HK-2 (cell line): ENCODE measurements at regions not wholly inside any gene's neighbourhood (a gene's known extent, or its start where the extent isn't known, plus 50 kb on each side); places are given as distances from the start of the nearest gene placed in this dataset.
A peak's percentile ranks its signal among the peaks of the same experiment; 100 is the strongest.
"Not testable (repeated sequence)": the region's sequence is repeated elsewhere in the genome, so short reads cannot be mapped to it uniquely, and the experiment has no call there.

ENCODE experiments used
- DNase-seq: peaks from one replicate; pipeline ENCODE4 v3.0.0-alpha.2; 2018; ENCODE audit not compliant: unreplicated experiment

DNA sequence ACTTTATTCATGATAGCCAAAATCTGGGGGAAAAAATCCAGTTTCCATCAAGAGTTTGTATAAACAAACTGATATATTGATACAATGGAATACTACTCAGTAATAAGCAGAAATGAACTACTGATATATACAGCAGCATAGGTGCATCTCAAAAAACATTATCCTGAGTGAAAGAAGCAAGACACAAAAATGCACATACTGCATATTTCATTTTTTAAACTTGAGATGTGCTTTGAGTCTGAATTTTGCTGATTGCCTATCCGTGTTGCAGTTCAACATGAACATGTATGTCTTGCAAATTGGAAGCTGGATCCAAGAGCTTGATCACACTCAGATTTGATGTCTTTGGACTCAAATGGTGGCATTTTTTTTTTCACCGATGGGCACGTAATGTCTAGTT is 132.4 kb downstream of the TSEN15 start:
- no peak for DNase-seq

DNA sequence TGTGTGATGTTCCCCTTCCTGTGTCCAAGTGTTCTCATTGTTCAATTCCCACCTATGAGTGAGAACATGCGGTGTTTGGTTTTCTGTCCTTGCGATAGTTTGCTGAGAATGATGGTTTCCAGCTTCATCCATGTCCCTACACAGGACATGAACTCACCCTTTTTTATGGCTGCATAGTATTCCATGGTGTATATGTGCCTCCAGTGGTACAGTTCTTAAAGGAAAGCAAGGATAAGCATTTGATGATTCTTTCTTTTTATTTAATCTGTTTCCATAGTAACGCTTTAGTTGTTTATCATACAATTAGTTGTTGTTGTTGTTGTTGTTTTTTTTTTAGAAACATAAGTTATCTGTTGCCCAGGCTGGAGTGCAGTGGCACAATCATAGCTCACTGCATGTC is 133.1 kb downstream of the TSEN15 start:
- DNase-seq: not testable (repeated sequence)

DNA sequence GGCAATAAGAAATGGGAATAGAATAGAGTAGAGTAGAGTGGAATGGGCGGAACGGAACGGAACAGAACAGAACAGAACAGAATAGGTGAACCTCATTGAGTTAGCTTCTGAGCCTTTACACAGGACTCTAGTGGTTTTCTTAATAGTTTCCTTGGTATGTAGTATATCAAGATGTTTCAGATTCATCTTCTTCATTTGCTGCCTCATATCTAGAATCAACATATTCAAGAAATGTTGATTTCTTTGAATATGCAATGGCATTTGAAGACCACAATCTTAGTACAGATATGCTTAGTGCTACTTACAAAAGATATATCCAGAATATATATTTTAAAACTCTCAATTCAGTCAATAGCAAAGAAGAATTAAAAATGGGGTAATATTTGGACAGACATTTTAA is 133.8 kb downstream of the TSEN15 start:
- no peak for DNase-seq

DNA sequence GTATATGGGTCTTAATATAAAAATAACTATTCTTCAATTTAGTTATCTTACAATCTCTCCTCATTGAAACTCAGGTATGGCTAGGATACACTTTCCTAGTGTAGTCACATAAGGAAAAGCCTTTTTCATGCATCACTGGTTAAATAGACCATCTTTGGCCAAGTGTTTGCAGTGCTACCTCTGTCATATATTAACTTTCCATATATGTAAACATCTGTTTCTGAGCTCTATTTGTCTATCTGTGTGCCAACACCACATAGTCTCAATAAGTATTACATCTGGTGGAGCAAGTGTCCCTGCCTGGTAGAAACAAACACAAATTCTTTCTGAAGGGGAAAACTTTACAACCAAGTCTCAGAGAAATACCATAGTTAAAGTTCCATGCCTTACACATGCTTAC is 134.6 kb downstream of the TSEN15 start:
- DNase-seq: no peak

DNA sequence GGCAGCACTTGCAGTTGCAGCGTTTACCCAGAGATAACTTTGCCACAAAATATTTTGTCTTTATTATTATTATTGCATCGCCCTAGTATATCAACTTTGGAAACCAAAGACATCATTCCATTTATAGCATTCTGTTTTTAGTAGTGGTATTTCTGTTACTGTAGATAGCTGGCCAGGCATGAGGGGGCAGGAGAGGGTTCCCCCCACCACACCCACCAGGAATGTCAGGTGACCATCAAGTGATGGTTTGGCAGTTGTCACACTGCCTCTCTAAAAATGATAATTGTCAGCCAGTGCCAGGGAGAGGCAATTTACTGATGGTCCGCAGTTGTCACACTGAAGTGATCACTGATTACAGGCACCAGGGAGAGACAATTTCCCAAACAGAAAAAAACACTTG is 135.6 kb downstream of the TSEN15 start:
- no peak for DNase-seq

DNA sequence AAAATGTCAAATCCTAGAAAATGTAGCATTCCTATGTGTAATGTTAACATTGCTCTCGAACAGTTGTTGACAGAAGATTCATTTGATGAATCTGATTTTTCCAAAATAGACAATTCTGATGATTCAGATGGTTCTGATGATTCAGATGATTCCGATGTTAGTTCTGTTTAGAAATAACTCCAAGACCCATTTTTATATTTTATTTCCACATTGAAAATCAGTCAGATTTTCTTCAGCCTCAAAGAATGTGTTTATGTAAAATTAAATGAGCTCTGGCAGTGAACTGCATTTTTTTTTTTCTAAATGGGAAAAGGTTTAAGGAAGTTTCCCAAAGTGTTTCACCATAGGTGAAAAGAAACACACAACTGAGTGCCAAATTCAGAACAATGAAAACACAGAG is 136.5 kb downstream of the TSEN15 start:
- no peak for DNase-seq

DNA sequence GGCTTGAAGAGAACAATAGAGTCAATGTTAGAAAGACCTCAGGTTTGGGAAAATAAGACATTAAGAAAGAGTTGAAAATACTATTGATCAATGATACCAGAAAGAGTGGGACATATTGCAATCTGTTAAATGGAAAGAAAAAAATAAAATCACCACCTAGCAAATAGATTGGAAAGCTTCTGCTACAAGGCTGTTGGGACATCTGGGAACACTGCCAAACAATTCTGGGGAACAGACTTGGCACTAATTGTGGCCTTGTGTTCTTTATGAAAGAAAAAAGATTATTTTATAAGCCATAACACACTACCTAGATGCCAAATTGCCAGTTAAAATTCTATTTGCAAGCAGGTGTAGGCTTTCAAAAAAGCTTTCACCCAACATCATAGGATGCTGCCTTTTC is 137.8 kb downstream of the TSEN15 start:
- no peak for DNase-seq

DNA sequence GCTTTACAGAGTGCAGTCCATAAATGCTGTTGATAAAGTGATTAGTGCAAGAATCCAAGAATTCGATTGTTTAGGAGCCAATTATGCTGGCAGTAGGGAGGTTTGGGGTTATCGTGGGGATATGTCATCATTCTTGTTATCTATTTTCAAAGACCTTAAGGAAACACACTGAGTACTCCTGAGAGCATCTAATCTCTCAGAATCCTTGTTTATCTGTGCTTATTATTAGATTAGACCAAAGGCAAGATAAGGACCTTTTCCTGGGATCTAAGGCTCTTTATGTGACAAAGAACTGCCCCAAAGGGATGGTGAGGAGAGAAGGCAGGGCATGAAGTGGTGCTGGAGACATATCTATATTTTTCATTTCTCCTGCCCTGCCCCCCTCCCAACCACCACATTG is 139.1 kb downstream of the TSEN15 start:
- no peak for DNase-seq

DNA sequence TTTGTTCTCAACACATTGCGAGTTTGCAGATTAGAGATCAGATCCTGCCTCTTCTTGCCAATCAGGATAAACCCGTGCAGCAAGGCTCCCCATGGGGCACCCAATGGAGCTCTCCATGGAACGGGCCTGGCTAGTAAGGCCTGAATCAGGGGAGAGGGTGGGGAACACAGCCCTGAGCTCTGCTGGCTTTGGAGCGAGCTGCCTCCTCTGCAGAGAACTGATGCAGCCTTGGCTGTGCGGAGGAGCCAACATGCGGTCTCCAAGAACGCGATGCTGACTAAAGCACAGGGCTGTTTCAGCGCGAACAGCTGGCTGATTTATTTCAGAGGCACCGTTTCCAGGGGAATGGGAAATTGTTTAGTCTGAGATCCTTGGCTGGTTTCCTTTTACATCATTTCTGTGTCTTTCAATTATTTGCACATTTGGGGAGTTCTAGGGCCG is 139.7 kb downstream of the TSEN15 start:
- DNase-seq: no peak

DNA sequence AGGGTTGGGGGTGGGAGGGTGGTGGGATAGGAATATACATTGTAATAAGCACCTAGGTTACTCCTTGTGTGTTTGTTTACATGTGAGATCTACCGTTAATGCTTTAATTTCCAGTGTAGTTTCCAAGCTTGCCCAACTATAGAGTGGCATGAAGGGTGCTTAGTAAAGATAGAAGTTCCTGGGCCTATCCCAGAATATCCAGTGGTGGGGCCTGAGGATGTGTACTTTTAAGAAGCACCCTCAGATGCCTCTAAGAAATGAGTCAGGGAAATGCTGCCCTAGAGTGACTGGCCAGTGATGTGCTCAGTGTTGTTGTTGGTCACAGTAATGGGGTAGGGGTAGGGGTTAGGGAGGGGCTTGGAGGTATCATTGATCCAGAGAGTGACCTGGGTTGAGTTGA is 141.3 kb downstream of the TSEN15 start:
- DNase-seq: no peak

DNA sequence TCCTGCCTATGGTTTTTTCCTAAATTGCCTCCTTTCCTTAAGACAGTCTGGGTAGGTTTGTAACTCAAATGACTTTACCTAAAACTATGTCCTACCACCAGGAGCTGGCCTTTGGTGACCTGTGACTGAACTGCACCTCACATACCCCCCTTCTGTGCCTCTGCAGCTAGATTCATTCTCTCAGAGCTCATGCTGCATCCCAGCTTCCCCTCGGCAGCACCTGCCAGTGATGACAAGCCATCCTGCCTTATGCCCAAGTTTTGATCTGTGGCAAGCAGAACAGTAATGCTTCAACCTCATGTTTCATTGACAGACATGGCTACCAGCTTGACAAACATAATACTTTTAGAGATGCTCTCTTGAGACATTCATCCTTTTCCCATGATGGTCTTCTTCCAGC is 141.9 kb downstream of the TSEN15 start:
- DNase-seq: no peak

DNA sequence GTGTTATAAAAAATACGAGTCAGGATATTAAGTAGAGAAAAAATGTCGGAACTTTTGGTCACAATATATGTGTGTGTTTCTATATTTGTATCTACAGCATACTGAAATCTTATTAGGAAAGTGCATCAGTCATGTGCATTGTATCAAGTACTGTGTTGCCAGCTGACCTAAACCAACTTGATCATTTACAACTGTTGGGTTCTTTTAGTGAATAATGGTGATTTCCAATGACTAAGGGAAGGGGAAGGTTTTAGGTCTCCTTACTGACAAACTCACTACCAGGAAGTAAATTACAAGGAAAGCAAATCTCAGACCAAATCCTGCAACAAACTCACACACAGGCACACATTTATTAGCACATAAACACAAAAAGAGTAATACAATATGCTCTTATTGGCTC is 142.7 kb downstream of the TSEN15 start:
- no peak for DNase-seq

DNA sequence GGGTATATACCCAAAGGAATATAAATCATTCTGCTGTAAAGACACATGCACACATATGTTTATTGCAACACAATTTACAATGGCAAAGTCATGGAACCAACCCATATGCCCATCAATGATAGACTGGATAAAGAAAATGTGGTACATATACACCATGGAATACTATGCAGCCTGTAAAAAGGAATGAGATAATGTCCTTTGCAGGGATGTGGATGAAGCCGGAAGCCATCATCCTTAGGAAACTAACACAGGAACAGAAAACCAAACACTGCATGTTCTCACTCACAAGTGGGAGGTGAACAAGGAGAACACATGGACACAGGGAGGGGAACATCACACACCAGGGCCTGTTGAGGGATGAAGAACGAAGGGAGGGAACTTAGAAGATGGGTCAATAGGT is 144.2 kb downstream of the TSEN15 start:
- not testable (repeated sequence) for DNase-seq

DNA sequence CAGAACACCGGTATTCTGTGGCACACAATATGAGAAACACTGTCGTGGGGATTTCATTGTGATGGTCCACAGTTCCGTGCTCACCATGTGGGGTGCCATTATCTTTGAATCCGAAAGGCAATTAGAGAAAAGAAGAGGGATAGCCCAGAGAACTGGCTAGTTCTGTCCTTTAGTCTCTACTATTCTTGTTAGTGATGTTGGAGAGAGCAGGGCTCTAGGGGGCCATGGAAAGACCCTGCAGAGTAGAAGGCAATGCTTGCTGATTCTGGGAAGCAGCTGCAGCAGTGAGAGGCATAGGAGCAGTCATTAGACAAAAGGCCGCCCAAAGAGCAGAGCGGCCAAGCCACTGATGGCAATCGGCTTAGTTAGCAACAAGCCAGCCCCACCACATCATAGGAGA is 146.3 kb downstream of the TSEN15 start:
- no peak for DNase-seq

DNA sequence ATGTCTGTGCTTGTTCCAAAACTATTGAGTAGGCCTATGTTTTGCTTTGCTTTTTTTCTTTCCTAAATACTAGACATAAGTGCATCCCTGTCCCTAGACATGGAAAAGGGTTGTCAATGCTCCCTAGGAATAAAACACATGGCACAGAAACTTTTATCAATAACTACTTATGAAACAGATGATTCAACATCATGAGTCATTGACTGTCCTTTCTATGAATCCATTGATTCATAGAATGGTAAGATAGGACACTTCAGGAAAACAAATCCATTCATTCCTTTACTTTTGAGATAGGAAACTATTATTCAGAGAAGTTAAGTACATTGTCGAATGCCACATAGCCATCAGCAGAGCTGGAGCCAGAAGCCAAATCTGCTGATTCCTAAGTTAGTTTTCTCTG is 147.5 kb downstream of the TSEN15 start:
- no peak for DNase-seq

DNA sequence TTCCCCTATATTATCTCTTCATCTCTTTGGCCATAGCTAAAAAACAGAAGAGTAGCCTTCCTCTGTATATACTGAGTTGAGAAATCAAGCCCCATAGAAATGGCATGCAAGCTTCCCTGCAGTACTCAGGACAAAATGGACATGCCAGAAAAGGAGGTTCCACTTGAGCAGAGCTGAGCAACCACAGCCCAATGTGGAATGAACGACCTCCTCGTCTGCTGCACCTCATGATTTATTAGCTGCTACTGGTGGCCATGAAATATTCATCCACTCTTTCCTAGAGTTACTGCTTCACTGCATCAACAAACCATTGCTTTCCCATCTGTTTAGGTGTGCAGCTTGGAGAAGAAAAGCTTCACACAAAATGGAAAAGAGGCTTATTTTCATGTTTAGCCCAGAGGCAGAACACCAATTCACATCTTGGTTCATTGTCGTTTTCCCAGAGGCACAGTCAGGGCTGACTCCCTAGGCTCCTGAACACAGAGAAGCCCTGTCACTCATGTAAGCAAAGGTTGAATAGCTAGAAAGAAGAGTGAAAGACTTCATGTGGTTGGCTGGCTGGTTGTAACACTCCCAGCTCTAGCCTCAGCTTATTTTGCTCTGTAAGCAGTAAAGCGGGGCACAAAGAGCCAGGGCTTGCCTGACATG is 148.0 kb downstream of the TSEN15 start:
- DNase-seq: no peak

DNA sequence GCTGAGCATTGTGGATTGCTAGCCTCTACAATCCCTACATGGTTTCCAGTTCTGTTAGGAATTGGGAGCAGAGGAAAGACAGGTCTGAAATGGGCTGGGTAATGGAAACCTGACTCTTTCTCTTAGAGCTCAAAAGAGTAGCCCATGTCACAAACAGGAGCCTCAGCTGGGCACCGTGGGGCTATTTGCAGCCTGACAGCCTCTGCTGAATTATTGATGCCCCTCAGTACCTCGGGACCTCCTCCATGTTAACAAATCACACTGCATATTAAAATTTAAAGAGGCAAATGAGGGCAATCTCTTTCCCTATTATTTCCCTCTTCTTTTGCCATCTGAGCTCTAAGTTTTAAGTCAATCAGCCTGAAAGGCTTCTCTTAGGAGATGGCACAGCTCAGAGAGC is 157.1 kb downstream of the TSEN15 start:
- no peak for DNase-seq

DNA sequence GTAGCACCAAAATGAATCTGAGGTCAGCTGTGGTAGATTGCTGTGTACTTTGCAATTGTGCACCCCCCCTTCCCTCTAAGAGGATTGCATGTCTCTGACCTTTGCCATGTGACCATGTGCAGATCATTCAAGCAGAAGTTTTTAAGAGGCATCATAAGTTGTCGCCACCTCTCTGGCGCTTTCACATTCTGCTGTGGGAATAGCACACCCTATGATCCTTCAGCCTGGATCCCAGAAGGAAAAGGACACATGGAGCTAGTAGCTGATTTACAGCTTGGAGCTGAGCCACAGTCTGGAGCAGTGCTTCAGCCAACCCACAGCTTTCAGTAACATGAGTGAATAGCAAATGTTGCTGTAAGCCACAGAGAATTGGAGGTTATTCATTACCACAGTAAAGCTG is 158.5 kb downstream of the TSEN15 start:
- DNase-seq: peak; percentile 69

DNA sequence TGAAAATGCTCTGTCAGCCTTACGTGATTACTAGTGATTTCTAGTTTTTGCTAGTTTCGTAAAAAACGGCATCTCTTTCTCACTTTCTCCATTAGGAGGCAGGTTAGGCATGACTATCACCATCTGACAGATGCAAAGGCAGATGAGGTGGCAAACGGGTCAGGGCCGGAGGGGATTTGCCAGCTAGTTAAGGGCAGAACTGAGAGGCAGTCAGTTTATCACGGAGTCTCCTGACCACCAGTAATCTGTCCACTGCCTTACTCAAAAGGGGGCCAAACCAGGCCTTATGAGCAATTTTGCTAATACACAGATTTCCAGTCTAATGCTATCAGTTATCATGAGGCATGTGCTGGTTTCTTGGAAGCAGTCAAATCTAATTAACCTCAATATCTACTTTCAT is 159.3 kb downstream of the TSEN15 start:
- no peak for DNase-seq

DNA sequence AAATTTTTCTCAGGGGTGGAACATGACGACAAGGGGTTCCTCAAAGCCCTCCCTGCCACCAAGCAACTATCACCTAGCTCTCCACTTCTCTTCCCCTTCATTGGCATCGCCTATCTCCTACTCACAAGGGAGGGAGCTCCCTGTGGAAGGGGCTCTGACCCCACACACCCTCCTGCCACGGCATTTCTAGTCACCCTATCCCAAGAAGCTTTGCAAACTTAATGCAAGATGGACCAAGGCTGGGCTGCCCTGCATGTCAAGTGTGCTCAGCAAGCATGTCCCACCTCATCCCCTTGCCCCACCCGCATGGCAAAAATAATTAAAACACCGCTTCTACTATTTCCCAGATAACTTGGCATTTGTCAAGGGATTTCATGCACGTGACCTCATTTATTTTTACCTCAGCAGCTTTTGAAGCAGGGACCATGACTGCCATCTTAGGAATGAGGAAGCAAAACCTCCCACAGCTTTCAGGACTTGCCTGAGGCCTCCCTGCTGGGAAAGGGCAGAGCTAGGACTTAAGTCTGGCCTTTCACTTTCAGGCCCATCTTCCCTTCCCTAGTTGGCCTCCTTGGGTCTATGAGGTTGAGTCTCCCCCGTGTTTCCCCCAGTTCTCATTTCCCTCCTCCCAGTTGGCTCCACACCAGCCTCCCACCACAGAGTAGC is 161.3 kb downstream of the TSEN15 start:
- peak; percentile 46 for DNase-seq

DNA sequence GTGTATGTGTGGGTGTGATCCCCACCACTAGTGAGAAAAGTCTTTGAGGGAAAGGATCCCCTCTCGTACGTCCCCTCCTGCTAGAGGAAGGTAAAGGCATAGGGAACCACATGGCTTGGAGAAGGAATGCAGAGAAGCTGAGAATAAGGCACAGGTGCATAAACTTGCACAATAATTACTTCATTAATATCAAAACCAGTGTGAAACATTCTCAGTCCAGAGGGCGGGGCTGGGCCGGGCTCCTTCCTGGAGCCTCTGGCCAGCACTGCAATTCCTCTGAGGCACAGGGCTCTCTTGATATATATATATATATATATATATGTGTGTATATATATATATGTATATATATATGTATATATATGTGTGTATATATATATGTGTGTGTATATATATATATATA is 162.6 kb downstream of the TSEN15 start:
- DNase-seq: no peak

DNA sequence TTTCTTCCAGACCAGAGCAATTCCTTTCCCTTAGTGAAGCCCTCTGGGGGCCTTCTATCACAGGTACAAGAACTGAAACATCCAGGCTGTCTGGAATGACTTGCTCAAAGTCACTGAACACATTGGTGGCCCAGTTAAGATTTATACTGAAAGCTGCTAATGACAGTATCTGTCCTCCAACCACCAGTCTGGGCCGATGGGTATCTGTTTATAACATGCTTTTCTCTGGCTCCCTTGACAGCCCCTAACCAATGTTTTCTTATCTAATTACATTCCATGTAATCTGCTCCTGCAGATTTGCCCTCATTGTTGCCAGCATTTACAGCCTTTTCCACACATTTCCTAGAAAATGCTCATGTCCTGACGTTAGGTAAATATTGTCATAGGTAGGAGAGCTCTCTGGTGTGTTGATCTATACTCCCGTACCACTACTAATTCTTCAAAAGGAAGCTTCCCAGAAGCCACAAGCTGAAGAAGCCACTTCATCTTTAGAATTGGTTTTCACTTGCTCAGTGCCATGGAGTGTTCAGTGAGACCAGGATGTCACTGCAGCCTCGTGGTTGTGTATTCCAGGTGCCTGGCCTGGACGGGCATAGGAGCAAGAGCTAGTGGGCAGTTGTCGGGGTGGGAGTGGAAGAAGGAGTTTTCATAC is 163.9 kb downstream of the TSEN15 start:
- no peak for DNase-seq

DNA sequence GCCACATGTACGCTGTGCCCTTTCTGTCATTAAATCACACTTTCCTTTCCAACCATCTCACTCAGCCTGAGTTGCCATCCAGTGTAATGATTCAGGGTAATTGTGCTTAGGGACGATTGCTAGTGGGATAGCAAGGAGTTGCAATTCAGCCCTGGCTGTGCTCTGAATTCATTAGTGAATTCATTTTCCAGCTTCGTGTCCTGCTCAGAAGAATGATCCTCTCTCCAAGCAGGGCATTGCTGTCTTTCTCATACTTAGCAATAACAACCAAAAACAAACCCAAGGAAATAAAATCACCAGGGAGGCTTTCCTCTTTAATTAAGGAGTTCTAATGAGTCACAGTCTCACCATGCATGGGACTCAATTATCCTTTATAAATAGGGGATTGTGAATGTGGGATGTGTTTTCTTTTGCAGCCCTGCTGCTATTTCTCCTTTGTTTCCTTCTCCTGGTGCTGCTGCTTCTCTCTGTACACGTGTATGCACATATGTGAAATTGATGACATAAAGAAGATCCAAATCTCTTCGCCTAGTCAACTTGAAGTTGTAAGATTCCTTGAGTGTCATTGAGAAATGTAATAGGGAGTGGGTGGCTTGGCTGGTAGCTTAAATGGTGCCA is 167.0 kb downstream of the TSEN15 start:
- no peak for DNase-seq
